HG03108 (cell line): ENCODE measurements at regions not wholly inside any gene's neighbourhood (a gene's known extent, or its start where the extent isn't known, plus 50 kb on each side); places are given as distances from the start of the nearest gene placed in this dataset.

ENCODE experiments used
- ATAC-seq: cut with Tn5 transposase; IDR thresholded peaks from one replicate; pipeline ENCODE4 v1.9.1; 2021; ENCODE audit warnings: moderate library complexity; ENCODE audit not compliant: unreplicated experiment

DNA sequence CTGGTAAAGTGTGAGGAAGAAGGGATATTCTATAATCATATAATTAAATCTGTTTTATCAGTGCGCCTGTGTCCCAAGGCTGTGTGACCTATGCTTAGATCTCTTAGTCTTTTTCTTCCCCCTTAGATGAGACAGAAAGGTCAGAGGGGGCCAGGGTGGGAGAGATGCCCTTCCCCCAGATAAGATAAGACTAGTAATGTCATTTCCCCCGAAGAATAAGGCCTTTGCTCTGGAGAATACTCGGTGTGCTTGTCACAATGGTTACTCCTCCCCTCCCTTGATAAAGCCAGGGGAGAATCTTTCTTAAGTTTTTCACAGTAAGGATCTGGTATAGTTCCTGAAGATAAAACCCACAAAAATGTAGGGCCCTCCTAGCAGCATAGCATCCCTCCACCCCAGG lies 1041.8 kb downstream of the SORCS3 start:
- ATAC-seq, result no peak

GRCh38 chr10:105681051-105681450 lies 1040.0 kb downstream of the SORCS3 start:
- no peak for ATAC-seq

DNA sequence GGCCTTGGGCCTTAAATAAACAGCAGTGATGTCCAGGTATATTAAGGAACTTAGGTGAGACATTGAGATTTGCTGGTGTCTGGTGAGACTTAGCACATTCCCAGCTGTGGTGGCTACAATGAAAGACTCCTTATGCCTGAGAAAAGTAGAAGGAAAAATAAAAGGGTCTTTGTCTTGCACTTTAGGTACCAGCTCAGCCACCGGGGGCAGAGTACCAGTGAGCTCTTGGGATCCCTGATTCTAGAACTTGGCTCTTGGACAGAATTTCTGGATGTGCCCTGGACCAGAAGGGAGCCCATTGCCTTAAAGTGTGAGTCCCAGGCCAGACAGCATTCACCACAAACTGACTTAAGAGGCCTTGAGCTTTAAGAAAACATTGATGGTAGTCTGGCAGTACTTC lies 1038.7 kb downstream of the SORCS3 start:
- no peak for ATAC-seq

GRCh38 chr10:105675333-105675732 lies 1034.2 kb downstream of the SORCS3 start:
- ATAC-seq, result no peak

DNA sequence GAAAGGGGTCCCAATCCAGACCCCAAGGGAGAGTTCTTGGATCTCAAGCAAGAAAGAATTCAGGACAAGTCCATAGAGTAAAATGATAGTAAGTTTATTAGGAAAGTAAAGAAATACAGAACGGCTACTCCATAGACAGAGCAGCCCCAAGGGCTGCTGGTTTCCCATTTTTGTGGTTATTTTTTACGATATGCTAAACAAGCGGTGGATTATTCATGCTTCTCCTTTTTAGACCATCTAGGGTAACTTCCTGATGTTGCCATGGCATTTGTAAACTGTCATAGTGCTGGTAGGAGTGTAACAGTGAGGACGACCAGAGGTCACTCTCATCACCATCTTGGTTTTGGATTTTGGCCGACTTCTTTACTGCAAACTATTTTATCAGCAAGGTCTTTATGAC lies 1033.4 kb downstream of the SORCS3 start:
- no peak for ATAC-seq

- no peak for ATAC-seq
These were observed 1017.6 kb downstream of the SORCS3 start for GRCh38 chr10:105658696-105659095.

DNA sequence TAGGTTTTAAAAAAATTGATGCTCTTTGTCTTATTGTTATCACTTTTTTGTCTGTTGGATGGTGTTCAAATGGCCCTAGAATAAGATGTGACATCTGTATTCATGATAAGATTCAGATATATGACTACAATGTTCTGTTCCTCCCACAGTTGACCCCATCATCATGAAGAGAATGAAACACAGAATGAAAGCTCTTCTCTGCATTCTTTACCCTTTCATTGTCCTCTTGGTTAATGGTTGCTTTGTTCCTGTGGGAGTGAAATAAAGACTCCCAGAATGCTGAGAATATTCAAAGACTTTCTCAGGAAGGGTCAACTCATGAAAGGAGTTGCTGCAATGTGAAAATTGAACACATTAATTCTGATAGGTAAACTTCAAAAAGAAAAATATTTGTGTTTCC lies 1015.8 kb downstream of the SORCS3 start:
- ATAC-seq, result no peak

DNA sequence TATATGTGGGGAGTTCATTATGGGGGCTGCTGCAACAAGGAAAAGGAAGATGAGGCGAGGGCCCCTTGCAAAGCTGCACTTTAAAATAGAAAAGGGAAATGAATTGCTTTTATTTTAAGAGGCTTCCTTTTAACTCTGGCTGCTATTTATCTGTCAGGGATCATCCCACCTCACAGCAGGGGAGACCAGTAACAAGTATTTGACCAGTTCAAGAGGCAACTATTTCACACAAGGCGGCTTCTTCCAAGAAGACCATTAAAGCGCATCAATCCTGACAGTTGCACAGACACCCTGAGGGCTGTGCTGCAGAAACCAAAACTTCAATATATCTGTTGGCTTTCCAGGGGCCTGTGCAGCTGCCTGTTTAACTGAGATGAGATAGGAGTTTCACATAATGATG lies 1009.2 kb downstream of the SORCS3 start:
- no peak for ATAC-seq

- no peak for ATAC-seq
These were observed 1006.3 kb downstream of the SORCS3 start for GRCh38 chr10:105647354-105647753.

DNA sequence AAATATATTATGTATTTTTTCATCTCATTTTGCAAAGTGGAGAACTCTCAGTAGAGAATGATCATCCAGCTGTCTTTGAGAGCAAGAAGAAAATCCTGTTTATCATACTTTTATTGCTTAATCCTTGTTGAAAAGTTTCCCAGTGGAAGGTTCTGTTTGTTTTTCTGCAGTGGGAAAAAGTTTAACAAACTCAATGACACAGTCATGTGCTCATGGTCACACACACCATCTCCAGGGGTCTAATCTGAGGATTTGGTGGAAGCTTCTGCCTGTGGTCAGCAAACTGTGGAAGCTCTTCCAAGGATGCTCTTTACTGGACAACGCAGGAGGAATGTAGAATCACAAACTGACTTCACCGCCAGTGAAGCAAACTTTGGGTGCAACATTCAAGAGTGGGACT lies 1003.9 kb downstream of the SORCS3 start:
- ATAC-seq, result no peak

- no peak for ATAC-seq
These were observed 1003.5 kb downstream of the SORCS3 start for GRCh38 chr10:105644559-105644958.

DNA sequence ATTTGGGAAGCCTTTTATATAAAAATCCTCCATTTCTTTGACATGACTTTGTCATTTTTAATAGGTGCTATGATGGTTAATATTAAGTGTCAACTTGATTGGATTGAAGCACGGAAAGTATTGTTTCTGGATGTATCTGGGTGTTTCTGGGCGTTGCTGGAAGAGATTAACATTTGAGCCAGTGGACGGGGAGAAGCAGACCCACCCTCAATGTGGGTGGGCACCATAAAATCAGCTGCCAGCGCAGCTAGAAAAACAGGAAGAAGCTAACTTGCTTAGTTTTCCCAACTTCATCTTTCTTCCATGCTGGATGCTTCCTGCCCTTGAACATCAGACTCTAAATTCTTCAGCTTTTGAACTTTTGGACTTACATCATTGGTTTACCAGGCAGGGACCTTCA lies 1003.0 kb downstream of the SORCS3 start:
- ATAC-seq, result no peak

- no peak for ATAC-seq
These were observed 1002.6 kb downstream of the SORCS3 start for GRCh38 chr10:105643660-105644059.

GRCh38 chr10:105634281-105634680 lies 993.2 kb downstream of the SORCS3 start:
- ATAC-seq, result no peak

GRCh38 chr10:105615715-105616365 lies 974.8 kb downstream of the SORCS3 start:
- no peak for ATAC-seq

DNA sequence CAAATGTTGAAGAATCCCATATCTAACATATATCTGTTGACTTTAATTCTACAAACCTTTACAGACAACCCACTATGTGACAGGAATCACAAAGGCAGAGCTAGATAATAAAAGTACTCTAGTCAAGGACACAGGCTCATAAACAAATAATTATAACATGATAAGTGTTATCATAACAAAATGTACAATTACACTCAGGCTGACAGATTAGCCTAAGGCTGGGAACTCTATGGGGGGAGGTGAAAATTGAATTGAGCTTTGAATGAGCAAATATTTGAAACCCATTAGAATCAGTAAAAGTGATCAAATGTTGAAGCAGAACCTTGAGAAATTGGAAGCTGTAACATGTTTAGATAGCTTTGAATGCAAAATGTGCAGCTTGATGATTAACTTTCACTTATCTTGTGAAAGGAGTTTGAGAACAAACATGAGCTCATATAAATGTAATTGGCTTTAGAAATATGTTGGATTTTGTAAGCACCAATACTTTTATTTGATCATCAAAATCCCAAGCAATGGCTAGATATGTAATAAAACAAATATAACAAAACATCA lies 970.2 kb downstream of the SORCS3 start:
- ATAC-seq, result no peak

GRCh38 chr10:105609451-105609850 lies 968.4 kb downstream of the SORCS3 start:
- ATAC-seq, result no peak

DNA sequence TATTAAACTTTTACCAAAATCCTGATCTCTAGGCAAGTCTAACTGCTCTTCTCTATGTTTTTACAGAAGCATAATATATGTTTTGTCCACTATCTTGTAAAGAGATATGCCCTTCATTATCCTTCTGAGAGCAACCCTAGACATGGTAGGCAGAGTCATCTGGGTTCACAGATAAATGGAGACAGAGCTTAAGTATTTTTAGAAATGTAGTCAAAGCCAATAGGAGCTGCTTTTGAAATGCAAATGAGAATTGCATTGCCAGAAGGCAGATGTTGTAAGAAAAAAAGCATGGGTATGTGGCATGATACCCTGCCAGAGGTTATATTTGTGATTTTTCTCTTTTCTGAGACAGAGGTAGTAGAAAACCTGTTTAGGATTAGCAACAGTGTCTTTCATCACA lies 964.8 kb downstream of the SORCS3 start:
- no peak for ATAC-seq

- no peak for ATAC-seq
These were observed 964.0 kb downstream of the SORCS3 start for GRCh38 chr10:105605104-105605503.

GRCh38 chr10:105598207-105598606 lies 957.1 kb downstream of the SORCS3 start:
- no peak for ATAC-seq

DNA sequence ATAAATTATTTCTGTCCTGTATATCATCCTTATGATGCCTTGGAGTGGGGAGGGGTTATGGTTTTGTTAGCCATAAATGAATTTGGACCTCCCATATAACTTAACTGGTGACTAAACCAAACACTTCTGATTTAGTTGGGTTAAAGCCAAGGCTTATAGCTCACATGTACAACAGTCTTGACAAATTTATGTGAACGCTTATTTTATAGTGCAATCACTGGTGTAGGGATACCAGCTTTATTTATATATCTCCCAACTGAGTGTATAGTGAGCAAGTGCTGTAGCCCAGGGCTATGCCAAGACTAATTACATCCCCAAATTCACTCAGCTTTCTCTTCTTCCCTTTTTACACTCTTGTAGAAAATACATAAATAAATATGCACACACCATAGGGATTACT lies 956.2 kb downstream of the SORCS3 start:
- no peak for ATAC-seq

DNA sequence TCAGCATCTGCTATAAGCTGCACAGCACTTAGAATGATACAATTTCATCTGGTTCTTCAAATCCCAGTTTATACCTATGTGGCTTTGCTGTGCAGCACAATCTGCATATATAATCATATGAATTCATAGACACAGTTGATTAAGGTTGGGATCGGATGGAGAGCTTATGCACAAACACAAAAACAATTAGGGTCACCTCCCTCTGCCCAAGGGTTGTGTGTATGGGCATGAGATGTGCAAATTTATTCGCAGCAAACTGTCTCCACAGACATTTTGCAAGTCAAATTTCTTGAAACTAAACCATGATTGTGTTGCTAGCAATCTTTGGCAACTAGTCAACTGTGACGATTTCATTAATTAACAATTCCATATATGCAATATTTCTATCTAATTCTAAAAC lies 955.7 kb downstream of the SORCS3 start:
- no peak for ATAC-seq

DNA sequence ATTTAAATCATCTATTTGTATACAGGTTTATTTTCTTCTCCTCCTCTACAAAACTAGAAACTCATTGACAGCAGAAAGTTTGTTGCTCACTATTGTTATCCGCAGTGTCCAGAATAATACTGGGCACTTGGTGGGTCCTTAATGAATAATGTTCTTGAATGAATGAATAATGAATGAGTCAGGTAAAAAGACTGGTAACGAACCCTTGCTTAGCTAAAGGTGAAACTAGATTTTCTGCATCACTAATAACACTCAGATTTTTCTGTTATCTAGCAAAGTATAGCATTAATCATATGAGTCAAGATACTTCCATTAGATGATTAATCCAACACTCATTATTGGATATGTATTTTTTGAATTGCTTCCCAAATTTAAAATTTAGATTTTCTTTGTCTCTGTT lies 953.2 kb downstream of the SORCS3 start:
- ATAC-seq, result no peak
